H9 (cell line): ENCODE measurements at regions not wholly inside any gene's neighbourhood (a gene's known extent, or its start where the extent isn't known, plus 50 kb on each side); places are given as distances from the start of the nearest gene placed in this dataset.

Source experiments
- DNase-seq: peaks from one replicate; pipeline ENCODE4 v3.0.0-alpha.2; 2017
- H2AFZ ChIP-seq: one replicate; pipeline ENCODE4 v1.6.1; 2013; ENCODE audit warnings: mild to moderate bottlenecking, low read length, control low read depth, moderate library complexity
- H2AK5ac ChIP-seq: 2 replicates; pipeline ENCODE4 v1.6.1; 2013; ENCODE audit warnings: low read length, control low read depth, mixed read lengths; ENCODE audit not compliant: insufficient read length
- H2BK120ac ChIP-seq: one replicate; pipeline ENCODE4 v1.6.1; 2013; ENCODE audit warnings: low read depth, mild to moderate bottlenecking, low read length, control low read depth, inconsistent platforms; ENCODE audit not compliant: poor library complexity, severe bottlenecking
- H2BK12ac ChIP-seq: 2 replicates; pipeline ENCODE4 v1.6.1; 2013; ENCODE audit warnings: low read length, control low read depth, mixed read lengths, low read depth; ENCODE audit not compliant: insufficient read length
- H2BK15ac ChIP-seq: 2 replicates; pipeline ENCODE4 v1.6.1; 2013; ENCODE audit warnings: low read depth, low read length, control low read depth
- H2BK20ac ChIP-seq: one replicate; pipeline ENCODE4 v1.6.1; 2013; ENCODE audit warnings: low read depth, mild to moderate bottlenecking, low read length, control low read depth, inconsistent platforms; ENCODE audit not compliant: poor library complexity, severe bottlenecking
- H2BK5ac ChIP-seq: 2 replicates; pipeline ENCODE4 v1.6.1; 2013; ENCODE audit warnings: low read length, control low read depth, mixed read lengths; ENCODE audit not compliant: insufficient read length
- H3K14ac ChIP-seq: 2 replicates; pipeline ENCODE4 v1.6.1; 2013; ENCODE audit warnings: low read length, control low read depth; ENCODE audit not compliant: insufficient read depth
- H3K18ac ChIP-seq: 2 replicates; pipeline ENCODE4 v1.6.1; 2013; ENCODE audit warnings: low read depth, mild to moderate bottlenecking, mixed read lengths, low read length, control low read depth; ENCODE audit not compliant: insufficient read length
- H3K23ac ChIP-seq: 2 replicates; pipeline ENCODE4 v1.6.1; 2013; ENCODE audit warnings: low read length, control low read depth, mixed read lengths, low read depth; ENCODE audit not compliant: insufficient read length
- H3K23me2 ChIP-seq: 2 replicates; pipeline ENCODE4 v1.6.1; 2013; ENCODE audit warnings: low read depth, mild to moderate bottlenecking, mixed read lengths, low read length, control low read depth; ENCODE audit not compliant: insufficient read length, poor library complexity, severe bottlenecking
- H3K27ac ChIP-seq: 2 replicates; pipeline ENCODE4 v1.5.1; 2013; ENCODE audit warnings: low read length, control low read depth, mixed read lengths, low read depth; ENCODE audit not compliant: insufficient read length
- H3K27me3 ChIP-seq: 2 replicates; pipeline ENCODE4 v1.6.1; 2013; ENCODE audit warnings: low read length, control low read depth, inconsistent platforms; ENCODE audit not compliant: insufficient read depth
- H3K4ac ChIP-seq: 2 replicates; pipeline ENCODE4 v1.6.1; 2013; ENCODE audit warnings: low read depth, mild to moderate bottlenecking, control low read depth, inconsistent platforms, low read length, moderate library complexity
- H3K4me1 ChIP-seq: 2 replicates; pipeline ENCODE4 v1.6.1; 2013; ENCODE audit warnings: low read length, control low read depth, inconsistent platforms; ENCODE audit not compliant: insufficient read depth
- H3K4me2 ChIP-seq: 2 replicates; pipeline ENCODE4 v1.6.1; 2013; ENCODE audit warnings: low read length, control low read depth, mixed read lengths; ENCODE audit not compliant: insufficient read length, insufficient read depth
- H3K56ac ChIP-seq: 2 replicates; pipeline ENCODE4 v1.6.1; 2013; ENCODE audit warnings: low read depth, mild to moderate bottlenecking, mixed read lengths, low read length, control low read depth; ENCODE audit not compliant: insufficient read length
- H3K79me1 ChIP-seq: 2 replicates; pipeline ENCODE4 v1.6.1; 2013; ENCODE audit warnings: low read depth, mild to moderate bottlenecking, moderate library complexity, low read length, control low read depth, inconsistent platforms; ENCODE audit not compliant: insufficient read depth, poor library complexity, severe bottlenecking
- H3K79me2 ChIP-seq: 2 replicates; pipeline ENCODE4 v1.6.1; 2013; ENCODE audit warnings: low read length, control low read depth, inconsistent platforms; ENCODE audit not compliant: insufficient read depth
- H3K9ac ChIP-seq: 2 replicates; pipeline ENCODE4 v1.6.1; 2013; ENCODE audit warnings: low read length, control low read depth, mixed read lengths; ENCODE audit not compliant: insufficient read length; ENCODE audit errors: extremely low read depth
- H3K9me3 ChIP-seq: one replicate; pipeline ENCODE4 v1.6.1; 2013; ENCODE audit warnings: low read depth, low read length, inconsistent platforms; ENCODE audit not compliant: control insufficient read depth
- H3T11ph ChIP-seq: one replicate; pipeline ENCODE4 v1.6.1; 2013; ENCODE audit warnings: mild to moderate bottlenecking, low read length, control low read depth, inconsistent platforms
- H4K20me1 ChIP-seq: one replicate; pipeline ENCODE4 v1.6.1; 2013; ENCODE audit not compliant: control insufficient read depth, insufficient read length, insufficient read depth
- H4K5ac ChIP-seq: 2 replicates; pipeline ENCODE4 v1.6.1; 2013; ENCODE audit warnings: low read depth, mild to moderate bottlenecking, mixed read lengths, low read length, control low read depth; ENCODE audit not compliant: insufficient read length
- H4K8ac ChIP-seq: replicated peaks from 2 replicates; pipeline ENCODE4 v1.6.1; 2013; ENCODE audit warnings: low read length, control low read depth, mixed read lengths, low read depth; ENCODE audit not compliant: insufficient read length
- H4K91ac ChIP-seq: 2 replicates; pipeline ENCODE4 v1.6.1; 2013; ENCODE audit warnings: low read depth, mild to moderate bottlenecking, moderate library complexity, mixed read lengths, low read length, control low read depth; ENCODE audit not compliant: insufficient read length
- H3K27ac Mint-ChIP-seq, 3 experiments: 2 replicates in 2 of 3; 3 replicates in 1 of 3; pipeline ENCODE4 v1.8.0; 2020 to 2021; ENCODE audit warnings: mixed read lengths in 3 of 3, mild to moderate bottlenecking in 1 of 3, moderate library complexity in 1 of 3
- H3K27me3 Mint-ChIP-seq: 2 replicates; pipeline ENCODE4 v1.8.0; 2021; ENCODE audit warnings: low read depth, mild to moderate bottlenecking, moderate library complexity, mixed read lengths
- H3K36me3 Mint-ChIP-seq, 3 experiments: 2 replicates in 2 of 3; 3 replicates in 1 of 3; pipeline ENCODE4 v1.8.0; 2020 to 2021; ENCODE audit warnings: low read depth in 3 of 3, mixed read lengths in 3 of 3; ENCODE audit not compliant: insufficient read depth in 1 of 3
- H3K4me1 Mint-ChIP-seq, 2 experiments: 2 replicates each; pipeline ENCODE4 v1.8.0; 2020; ENCODE audit warnings: mixed read lengths in 2 of 2
- H3K4me3 Mint-ChIP-seq, 2 experiments: 2 replicates in 1 of 2; 3 replicates in 1 of 2; pipeline ENCODE4 v1.8.0; 2020 to 2021; ENCODE audit warnings: mild to moderate bottlenecking in 2 of 2, mixed read lengths in 2 of 2, moderate library complexity in 1 of 2
- H3K9me3 Mint-ChIP-seq, 2 experiments: 2 replicates in 1 of 2; 3 replicates in 1 of 2; pipeline ENCODE4 v1.8.0; 2020; ENCODE audit warnings: mild to moderate bottlenecking in 2 of 2, mixed read lengths in 2 of 2, moderate library complexity in 1 of 2
- WGBS: extraction: QIAGEN DNeasy Blood & Tissue Kit; methylation state at CpG from one replicate; pipeline ENCODE4 v1.1.7; 2013; ENCODE audit warnings: missing lambda C conversion rate, low lambda C conversion rate, mixed read lengths; ENCODE audit not compliant: insufficient read length; ENCODE audit errors: extremely low coverage; 5-methylcytosine and 5-hydroxymethylcytosine counted together
- TF ChIP-seq, protein P1 (sequence below): fragments of 200-600 bp; sonication (generic); conservative IDR thresholded peaks from 3 replicates; pipeline ENCODE4 v1.8.0; 2021; ENCODE audit warnings: antibody characterized with exemption, mild to moderate bottlenecking

DNA sequence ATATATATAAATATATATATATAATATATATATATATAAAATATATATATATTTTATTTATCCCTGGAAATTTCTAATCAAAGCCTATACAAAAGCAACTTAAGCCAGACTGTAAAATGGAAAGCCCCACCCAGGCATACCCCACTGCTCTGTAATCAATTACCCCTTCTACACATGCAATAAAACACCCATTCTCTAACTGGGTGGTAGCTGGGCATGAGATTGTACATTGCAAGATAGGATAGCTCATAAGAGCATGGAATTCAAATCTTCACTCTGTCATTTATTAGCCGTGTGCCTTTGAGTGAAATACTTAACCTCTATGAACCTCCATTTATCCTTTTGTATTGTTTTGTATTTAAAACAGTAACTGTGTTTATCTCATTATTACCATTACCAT, 405.3 kb upstream of the SLC30A5 start:
- no peaks in the 10 kb centered on the region for H3K4me1 ChIP-seq
- H2BK12ac ChIP-seq, result no peak overlapping the region
- H3K4me2 ChIP-seq, result no peak overlapping the region
- no peak overlapping the region for H2AFZ ChIP-seq
- H2BK120ac ChIP-seq, result no peak overlapping the region
- no peak overlapping the region for H3K27ac Mint-ChIP-seq
- no peak overlapping the region for H3K27ac ChIP-seq
- H3K79me1 ChIP-seq, result no peaks in the 10 kb centered on the region
- H3K56ac ChIP-seq, result no peak overlapping the region
- no peak overlapping the region for H3K4me3 Mint-ChIP-seq
- H4K20me1 ChIP-seq, result no peaks in the 10 kb centered on the region
- no peak overlapping the region for H2BK15ac ChIP-seq
- DNase-seq, result no peak
- H2BK20ac ChIP-seq, result no peak overlapping the region
- H3K27me3 ChIP-seq, result no peaks in the 10 kb centered on the region
- no peak overlapping the region for H3K18ac ChIP-seq
- H3T11ph ChIP-seq, result no peak overlapping the region
- no peaks in the 10 kb centered on the region; the same call in none of the 2 replicates for H3K27me3 Mint-ChIP-seq
- H3K14ac ChIP-seq, result no peak overlapping the region
- peaks cover 26 to 29% of the 10 kb centered on the region in 2 experiments for H3K9me3 Mint-ChIP-seq
- no peak overlapping the region for H3K4ac ChIP-seq
- H3K4me1 Mint-ChIP-seq, result no peaks in the 10 kb centered on the region
- WGBS, result no CpG with 5 or more reads among the region's 1 CpG
- no peaks in the 10 kb centered on the region for H3K79me2 ChIP-seq
- no peak overlapping the region for H2BK5ac ChIP-seq
- no peak overlapping the region for H4K91ac ChIP-seq
- H3K9ac ChIP-seq, result no peak overlapping the region
- no peak overlapping the region for H4K8ac ChIP-seq
- H2AK5ac ChIP-seq, result no peak overlapping the region
- no peaks in the 10 kb centered on the region for H3K23me2 ChIP-seq
- peaks cover 4 to 29% (median 18%) of the 10 kb centered on the region in 3 experiments for H3K36me3 Mint-ChIP-seq
- H3K23ac ChIP-seq, result no peak overlapping the region
- TF ChIP-seq, protein P1, sequence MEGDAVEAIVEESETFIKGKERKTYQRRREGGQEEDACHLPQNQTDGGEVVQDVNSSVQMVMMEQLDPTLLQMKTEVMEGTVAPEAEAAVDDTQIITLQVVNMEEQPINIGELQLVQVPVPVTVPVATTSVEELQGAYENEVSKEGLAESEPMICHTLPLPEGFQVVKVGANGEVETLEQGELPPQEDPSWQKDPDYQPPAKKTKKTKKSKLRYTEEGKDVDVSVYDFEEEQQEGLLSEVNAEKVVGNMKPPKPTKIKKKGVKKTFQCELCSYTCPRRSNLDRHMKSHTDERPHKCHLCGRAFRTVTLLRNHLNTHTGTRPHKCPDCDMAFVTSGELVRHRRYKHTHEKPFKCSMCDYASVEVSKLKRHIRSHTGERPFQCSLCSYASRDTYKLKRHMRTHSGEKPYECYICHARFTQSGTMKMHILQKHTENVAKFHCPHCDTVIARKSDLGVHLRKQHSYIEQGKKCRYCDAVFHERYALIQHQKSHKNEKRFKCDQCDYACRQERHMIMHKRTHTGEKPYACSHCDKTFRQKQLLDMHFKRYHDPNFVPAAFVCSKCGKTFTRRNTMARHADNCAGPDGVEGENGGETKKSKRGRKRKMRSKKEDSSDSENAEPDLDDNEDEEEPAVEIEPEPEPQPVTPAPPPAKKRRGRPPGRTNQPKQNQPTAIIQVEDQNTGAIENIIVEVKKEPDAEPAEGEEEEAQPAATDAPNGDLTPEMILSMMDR, result no peak
- H4K5ac ChIP-seq, result no peak overlapping the region
- no peaks in the 10 kb centered on the region for H3K9me3 ChIP-seq
